Fibroblast of lung (primary cell): ENCODE measurements at regions not wholly inside any gene's neighbourhood (a gene's known extent, or its start where the extent isn't known, plus 50 kb on each side); places are given as distances from the start of the nearest gene placed in this dataset.

Source experiments
- EZH2 ChIP-seq: IDR thresholded peaks from 2 replicates; pipeline ENCODE4 v1.5.1; 2012; ENCODE audit warnings: low read length, control low read depth, mild to moderate bottlenecking; ENCODE audit errors: missing control alignments
- TF ChIP-seq, protein P1 (sequence below), 2 donors: IDR thresholded peaks in 1 of 2; conservative IDR thresholded peaks in 1 of 2; 1 replicate in 1 of 2; 2 replicates in 1 of 2; pipeline ENCODE4 v1.5.1; 2011 to 2012; ENCODE audit warnings: low read length in 2 of 2, control low read depth in 1 of 2, inconsistent platforms in 1 of 2, low read depth in 1 of 2, mild to moderate bottlenecking in 1 of 2

DNA sequence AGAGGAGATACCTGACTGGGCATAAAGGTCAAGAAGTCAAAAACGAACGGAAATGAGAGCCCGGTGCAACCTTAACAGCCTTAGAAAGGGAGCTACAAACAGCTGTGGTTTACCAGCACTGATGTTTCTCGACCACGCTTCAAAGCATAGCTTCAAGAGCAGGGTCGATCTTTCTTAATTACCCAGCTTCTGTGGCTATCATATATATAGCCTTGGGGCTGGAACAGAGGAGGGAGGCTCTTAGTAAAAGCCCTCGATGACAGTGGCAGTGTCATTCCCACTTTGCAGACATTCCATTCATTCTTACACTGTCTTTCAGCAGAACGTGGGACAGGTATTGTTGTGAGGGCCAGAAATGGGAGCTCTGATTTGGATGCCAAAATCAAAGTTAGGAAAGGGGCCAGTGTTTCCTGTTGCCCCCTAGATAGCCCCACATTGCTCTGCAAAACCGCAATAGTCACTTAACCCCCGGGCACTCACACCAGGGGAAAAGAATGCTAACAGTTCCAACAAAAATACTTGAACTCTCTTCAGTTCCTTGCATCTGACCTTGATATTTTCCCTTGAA lies 141.5 kb downstream of the MTPAP start:
- TF ChIP-seq, protein P1, sequence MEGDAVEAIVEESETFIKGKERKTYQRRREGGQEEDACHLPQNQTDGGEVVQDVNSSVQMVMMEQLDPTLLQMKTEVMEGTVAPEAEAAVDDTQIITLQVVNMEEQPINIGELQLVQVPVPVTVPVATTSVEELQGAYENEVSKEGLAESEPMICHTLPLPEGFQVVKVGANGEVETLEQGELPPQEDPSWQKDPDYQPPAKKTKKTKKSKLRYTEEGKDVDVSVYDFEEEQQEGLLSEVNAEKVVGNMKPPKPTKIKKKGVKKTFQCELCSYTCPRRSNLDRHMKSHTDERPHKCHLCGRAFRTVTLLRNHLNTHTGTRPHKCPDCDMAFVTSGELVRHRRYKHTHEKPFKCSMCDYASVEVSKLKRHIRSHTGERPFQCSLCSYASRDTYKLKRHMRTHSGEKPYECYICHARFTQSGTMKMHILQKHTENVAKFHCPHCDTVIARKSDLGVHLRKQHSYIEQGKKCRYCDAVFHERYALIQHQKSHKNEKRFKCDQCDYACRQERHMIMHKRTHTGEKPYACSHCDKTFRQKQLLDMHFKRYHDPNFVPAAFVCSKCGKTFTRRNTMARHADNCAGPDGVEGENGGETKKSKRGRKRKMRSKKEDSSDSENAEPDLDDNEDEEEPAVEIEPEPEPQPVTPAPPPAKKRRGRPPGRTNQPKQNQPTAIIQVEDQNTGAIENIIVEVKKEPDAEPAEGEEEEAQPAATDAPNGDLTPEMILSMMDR (conservative IDR thresholded peaks at IDR 0.05 in 1 of 2, IDR thresholded peaks at IDR 0.05 in 1 of 2; ENCODE audit: low read depth in 1 of 2, low read length in 2 of 2): no peak
- TF ChIP-seq EZH2: no peak
